Fibroblast of villous mesenchyme (primary cell): ENCODE measurements at regions not wholly inside any gene's neighbourhood (a gene's known extent, or its start where the extent isn't known, plus 50 kb on each side); places are given as distances from the start of the nearest gene placed in this dataset.

Source experiments
- DNase-seq: peaks from one replicate; pipeline ENCODE4 v3.0.0-alpha.2; 2010; ENCODE audit warnings: low read depth
- H3K4me3 ChIP-seq: 2 replicates; pipeline ENCODE4 v1.5.1; 2011; ENCODE audit warnings: low read depth, mild to moderate bottlenecking, low read length
- TF ChIP-seq, protein P1 (sequence below): IDR thresholded peaks from 2 replicates; pipeline ENCODE4 v1.5.1; 2012; ENCODE audit warnings: low read depth, mild to moderate bottlenecking, low read length; ENCODE audit not compliant: insufficient read depth

GRCh38 chr3:193832833-193833413 lies 239.9 kb downstream of the OPA1 start:
- no peak for DNase-seq
- no peak overlapping the region for H3K4me3 ChIP-seq
- TF ChIP-seq, protein P1, sequence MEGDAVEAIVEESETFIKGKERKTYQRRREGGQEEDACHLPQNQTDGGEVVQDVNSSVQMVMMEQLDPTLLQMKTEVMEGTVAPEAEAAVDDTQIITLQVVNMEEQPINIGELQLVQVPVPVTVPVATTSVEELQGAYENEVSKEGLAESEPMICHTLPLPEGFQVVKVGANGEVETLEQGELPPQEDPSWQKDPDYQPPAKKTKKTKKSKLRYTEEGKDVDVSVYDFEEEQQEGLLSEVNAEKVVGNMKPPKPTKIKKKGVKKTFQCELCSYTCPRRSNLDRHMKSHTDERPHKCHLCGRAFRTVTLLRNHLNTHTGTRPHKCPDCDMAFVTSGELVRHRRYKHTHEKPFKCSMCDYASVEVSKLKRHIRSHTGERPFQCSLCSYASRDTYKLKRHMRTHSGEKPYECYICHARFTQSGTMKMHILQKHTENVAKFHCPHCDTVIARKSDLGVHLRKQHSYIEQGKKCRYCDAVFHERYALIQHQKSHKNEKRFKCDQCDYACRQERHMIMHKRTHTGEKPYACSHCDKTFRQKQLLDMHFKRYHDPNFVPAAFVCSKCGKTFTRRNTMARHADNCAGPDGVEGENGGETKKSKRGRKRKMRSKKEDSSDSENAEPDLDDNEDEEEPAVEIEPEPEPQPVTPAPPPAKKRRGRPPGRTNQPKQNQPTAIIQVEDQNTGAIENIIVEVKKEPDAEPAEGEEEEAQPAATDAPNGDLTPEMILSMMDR: no peak

DNA sequence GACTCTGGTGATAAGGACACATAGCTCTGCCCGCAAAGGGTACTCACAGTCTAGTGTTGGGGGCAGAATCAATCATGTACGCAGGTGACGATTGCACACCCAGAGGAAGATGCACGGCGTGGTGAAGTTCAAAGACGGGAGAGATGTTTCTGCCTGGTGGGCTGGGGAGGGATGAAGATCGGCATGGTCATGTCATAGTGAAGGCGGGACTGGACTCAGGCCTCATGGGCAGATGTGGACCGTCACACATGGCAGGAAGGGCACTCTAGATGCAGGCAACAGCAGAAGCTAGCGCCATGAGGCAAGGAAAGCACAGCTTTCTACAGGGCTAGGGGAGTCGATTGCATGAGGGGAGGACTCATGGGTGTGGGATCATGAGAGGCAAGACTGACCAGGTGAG lies 240.6 kb downstream of the OPA1 start:
- TF ChIP-seq, protein P1: no peak
- no peak for DNase-seq
- H3K4me3 ChIP-seq: no peak overlapping the region

GRCh38 chr3:193835414-193835813 lies 242.4 kb downstream of the OPA1 start:
- no peak for DNase-seq
- TF ChIP-seq, protein P1: no peak
- H3K4me3 ChIP-seq: no peak overlapping the region

DNA sequence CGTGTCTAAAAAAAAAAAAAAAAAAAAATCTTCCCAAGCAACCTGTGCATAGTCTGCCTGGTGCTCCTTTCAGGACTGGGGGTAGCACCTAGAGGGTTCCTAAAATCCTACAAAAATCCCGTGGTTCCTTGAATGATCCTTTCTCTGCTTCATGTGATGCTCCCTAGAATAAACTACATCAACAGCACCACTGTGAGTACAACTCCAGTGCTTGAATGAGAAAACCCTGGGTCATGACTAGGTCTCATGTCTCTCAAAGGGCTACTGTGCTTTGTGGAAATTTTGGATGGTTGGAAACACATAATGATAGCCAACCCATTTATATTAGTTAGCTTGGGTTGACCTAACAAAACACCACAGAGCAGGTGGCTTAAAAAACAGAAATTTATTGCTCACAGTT lies 243.5 kb downstream of the OPA1 start:
- no peak overlapping the region for H3K4me3 ChIP-seq
- TF ChIP-seq, protein P1: no peak
- DNase-seq: no peak

GRCh38 chr3:193836918-193837317 lies 243.9 kb downstream of the OPA1 start:
- TF ChIP-seq, protein P1: no peak
- no peak for DNase-seq
- no peak overlapping the region for H3K4me3 ChIP-seq

GRCh38 chr3:193837347-193837827 lies 244.4 kb downstream of the OPA1 start:
- TF ChIP-seq, protein P1: no peak
- no peak overlapping the region for H3K4me3 ChIP-seq

GRCh38 chr3:193840111-193840641 lies 247.2 kb downstream of the OPA1 start:
- DNase-seq: no peak
- H3K4me3 ChIP-seq: no peak overlapping the region
- TF ChIP-seq, protein P1: no peak

More at GRCh38 chr3:193837347-193837827, 244.4 kb downstream of the OPA1 start:
- no peak for DNase-seq
